ENCODE measurements at regions not wholly inside any gene's neighbourhood (a gene's known extent, or its start where the extent isn't known, plus 50 kb on each side); places are given as distances from the start of the nearest gene placed in this dataset.

DNA sequence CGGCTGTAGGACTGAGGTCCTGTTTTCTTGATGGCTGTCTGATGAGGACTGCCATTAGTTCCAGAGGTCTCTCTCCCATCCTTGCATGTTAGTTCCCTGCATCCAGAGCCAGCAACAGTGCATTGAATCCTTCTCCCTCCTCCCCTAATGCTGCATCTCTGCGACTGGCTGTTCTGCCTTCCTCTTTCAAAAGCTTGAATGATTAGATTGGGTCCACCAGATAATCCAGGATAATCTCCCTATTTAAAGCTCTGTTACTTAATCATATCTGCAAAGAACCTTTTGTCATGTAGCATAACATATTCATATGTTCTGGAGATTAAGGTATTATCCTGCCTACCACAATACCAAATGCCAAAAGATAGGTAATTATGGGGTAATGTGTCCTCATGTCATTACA is 377.5 kb downstream of the GPATCH2 start:
- ATAC-seq (ENCODE audit: low read depth) = no peak
- ChIA-PET POLR2A (no interaction called here), CTCF (no interaction called here)
- no peak overlapping the region for H3K4me3 Mint-ChIP-seq
- no peaks in the 10 kb centered on the region for H3K36me3 Mint-ChIP-seq (ENCODE audit: low read depth)
- H3K9me3 Mint-ChIP-seq = peaks cover 2% of the 10 kb centered on the region
- TF ChIP-seq, protein P1, sequence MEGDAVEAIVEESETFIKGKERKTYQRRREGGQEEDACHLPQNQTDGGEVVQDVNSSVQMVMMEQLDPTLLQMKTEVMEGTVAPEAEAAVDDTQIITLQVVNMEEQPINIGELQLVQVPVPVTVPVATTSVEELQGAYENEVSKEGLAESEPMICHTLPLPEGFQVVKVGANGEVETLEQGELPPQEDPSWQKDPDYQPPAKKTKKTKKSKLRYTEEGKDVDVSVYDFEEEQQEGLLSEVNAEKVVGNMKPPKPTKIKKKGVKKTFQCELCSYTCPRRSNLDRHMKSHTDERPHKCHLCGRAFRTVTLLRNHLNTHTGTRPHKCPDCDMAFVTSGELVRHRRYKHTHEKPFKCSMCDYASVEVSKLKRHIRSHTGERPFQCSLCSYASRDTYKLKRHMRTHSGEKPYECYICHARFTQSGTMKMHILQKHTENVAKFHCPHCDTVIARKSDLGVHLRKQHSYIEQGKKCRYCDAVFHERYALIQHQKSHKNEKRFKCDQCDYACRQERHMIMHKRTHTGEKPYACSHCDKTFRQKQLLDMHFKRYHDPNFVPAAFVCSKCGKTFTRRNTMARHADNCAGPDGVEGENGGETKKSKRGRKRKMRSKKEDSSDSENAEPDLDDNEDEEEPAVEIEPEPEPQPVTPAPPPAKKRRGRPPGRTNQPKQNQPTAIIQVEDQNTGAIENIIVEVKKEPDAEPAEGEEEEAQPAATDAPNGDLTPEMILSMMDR (IDR thresholded peaks at IDR 0.05) = no peak
- H3K27me3 Mint-ChIP-seq = no peaks in the 10 kb centered on the region
- no peak for DNase-seq
- H3K4me1 Mint-ChIP-seq = no peaks in the 10 kb centered on the region
- H3K27ac Mint-ChIP-seq = no peak overlapping the region
- intact Hi-C loops (cut with micrococcal nuclease) = no loop called here

- DNase-seq (no peak), ATAC-seq (ENCODE audit: low read depth) (no peak)
- TF ChIP-seq, protein P1 (IDR thresholded peaks at IDR 0.05) = no peak
- ChIA-PET CTCF (no interaction called here), POLR2A (no interaction called here)
- Mint-ChIP-seq H3K27ac (no peak overlapping the region), H3K9me3 (peaks cover 2% of the 10 kb centered on the region), H3K27me3 (no peaks in the 10 kb centered on the region), H3K4me1 (no peaks in the 10 kb centered on the region), H3K36me3 (ENCODE audit: low read depth) (no peaks in the 10 kb centered on the region), H3K4me3 (no peak overlapping the region)
- intact Hi-C loops (cut with micrococcal nuclease) = no loop called here
Observed at GRCh38 chr1:217251121-217251520, 379.8 kb downstream of the GPATCH2 start.

GRCh38 chr1:217249857-217250256 is 381.0 kb downstream of the GPATCH2 start:
- Mint-ChIP-seq H3K9me3 (peaks cover 2% of the 10 kb centered on the region), H3K27me3 (no peaks in the 10 kb centered on the region), H3K27ac (no peak overlapping the region), H3K4me1 (no peaks in the 10 kb centered on the region), H3K4me3 (no peak overlapping the region), H3K36me3 (ENCODE audit: low read depth) (no peaks in the 10 kb centered on the region)
- ChIA-PET POLR2A (no interaction called here), CTCF (no interaction called here)
- no peak for DNase-seq
- intact Hi-C loops (cut with micrococcal nuclease) = no loop called here
- TF ChIP-seq, protein P1 (IDR thresholded peaks at IDR 0.05) = no peak
- no peak for ATAC-seq (ENCODE audit: low read depth)

DNA sequence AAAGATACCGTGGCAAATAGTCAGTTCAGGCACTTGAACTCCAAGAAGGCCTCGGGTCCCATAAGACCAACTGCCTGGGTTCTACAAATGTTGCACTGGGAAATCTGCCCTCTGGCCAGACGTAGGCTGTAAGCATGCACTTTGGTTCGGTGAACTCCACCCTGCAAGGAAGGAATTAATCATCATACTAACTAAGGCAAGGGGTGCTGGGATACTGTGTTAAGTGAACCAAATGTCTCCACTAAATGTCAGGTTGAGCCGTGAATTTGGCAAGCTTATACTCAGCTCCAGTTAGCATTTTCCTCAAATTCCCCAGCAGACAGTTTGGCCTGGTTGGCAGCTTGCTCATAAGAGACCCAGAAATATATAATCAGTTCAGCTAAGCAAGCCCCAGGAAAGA is 385.9 kb downstream of the GPATCH2 start:
- Mint-ChIP-seq H3K36me3 (ENCODE audit: low read depth) (no peaks in the 10 kb centered on the region), H3K9me3 (no peaks in the 10 kb centered on the region), H3K4me1 (no peaks in the 10 kb centered on the region), H3K27me3 (no peaks in the 10 kb centered on the region), H3K27ac (no peak overlapping the region), H3K4me3 (no peak overlapping the region)
- DNase-seq = no peak
- POLR2A ChIA-PET = no interaction called here
- TF ChIP-seq, protein P1 (IDR thresholded peaks at IDR 0.05) = no peak
- intact Hi-C loops (cut with micrococcal nuclease) = no loop called here
- no peak for ATAC-seq (ENCODE audit: low read depth)
- CTCF ChIA-PET = no interaction called here

DNA sequence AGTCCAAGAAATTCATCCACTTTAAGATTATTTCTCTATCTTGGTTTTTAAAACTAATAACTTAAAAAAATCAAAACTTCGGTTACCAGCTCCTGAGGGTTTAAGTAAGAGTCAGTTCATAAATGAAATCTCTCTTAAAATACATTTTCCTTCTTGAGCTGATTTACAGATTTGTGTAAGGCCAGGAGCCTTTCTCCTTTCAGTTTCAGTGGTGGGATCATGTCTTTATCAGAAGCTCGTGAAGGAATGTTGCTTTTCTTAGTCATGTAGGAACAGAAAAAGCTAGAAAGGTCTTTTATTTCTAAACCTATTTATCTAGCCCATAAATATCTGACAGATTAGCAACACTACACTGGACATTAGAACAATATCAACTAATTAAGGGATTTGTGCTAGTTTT is 390.2 kb downstream of the GPATCH2 start:
- ATAC-seq (ENCODE audit: low read depth) (no peak), DNase-seq (no peak)
- ChIA-PET CTCF (no interaction called here), POLR2A (no interaction called here)
- no peaks in the 10 kb centered on the region for H3K9me3 Mint-ChIP-seq
- no peaks in the 10 kb centered on the region for H3K27me3 Mint-ChIP-seq
- no peaks in the 10 kb centered on the region for H3K4me1 Mint-ChIP-seq
- H3K27ac Mint-ChIP-seq = no peak overlapping the region
- TF ChIP-seq, protein P1 (IDR thresholded peaks at IDR 0.05) = no peak
- H3K4me3 Mint-ChIP-seq = no peak overlapping the region
- H3K36me3 Mint-ChIP-seq (ENCODE audit: low read depth) = no peaks in the 10 kb centered on the region
- intact Hi-C loops (cut with micrococcal nuclease) = no loop called here

Data from activated B cell treated with CpG ODN at 0.5 μM for 24 hours (primary cell).